Neural cell (in vitro differentiated cells): ENCODE measurements at regions not wholly inside any gene's neighbourhood (a gene's known extent, or its start where the extent isn't known, plus 50 kb on each side); places are given as distances from the start of the nearest gene placed in this dataset.

Experiments
- CTCF ChIP-seq: fragments of 450-650 bp; IDR thresholded peaks from 2 replicates; pipeline ENCODE4 v1.5.1; 2014; ENCODE audit warnings: antibody characterized with exemption, mild to moderate bottlenecking, moderate library complexity; ENCODE audit not compliant: poor library complexity, severe bottlenecking
- POLR2AphosphoS5 ChIP-seq: IDR thresholded peaks from 2 replicates; pipeline ENCODE4 v1.6.1; 2012
- REST ChIP-seq: IDR thresholded peaks from 2 replicates; pipeline ENCODE4 v1.6.1; 2012; ENCODE audit warnings: borderline replicate concordance

GRCh38 chr5:144581044-144581443 lies 410.4 kb downstream of the KCTD16 start:
- TF ChIP-seq POLR2AphosphoS5 (no peak), CTCF (no peak), REST (no peak)
